ENCODE measurements at regions not wholly inside any gene's neighbourhood (a gene's known extent, or its start where the extent isn't known, plus 50 kb on each side); places are given as distances from the start of the nearest gene placed in this dataset.

DNA sequence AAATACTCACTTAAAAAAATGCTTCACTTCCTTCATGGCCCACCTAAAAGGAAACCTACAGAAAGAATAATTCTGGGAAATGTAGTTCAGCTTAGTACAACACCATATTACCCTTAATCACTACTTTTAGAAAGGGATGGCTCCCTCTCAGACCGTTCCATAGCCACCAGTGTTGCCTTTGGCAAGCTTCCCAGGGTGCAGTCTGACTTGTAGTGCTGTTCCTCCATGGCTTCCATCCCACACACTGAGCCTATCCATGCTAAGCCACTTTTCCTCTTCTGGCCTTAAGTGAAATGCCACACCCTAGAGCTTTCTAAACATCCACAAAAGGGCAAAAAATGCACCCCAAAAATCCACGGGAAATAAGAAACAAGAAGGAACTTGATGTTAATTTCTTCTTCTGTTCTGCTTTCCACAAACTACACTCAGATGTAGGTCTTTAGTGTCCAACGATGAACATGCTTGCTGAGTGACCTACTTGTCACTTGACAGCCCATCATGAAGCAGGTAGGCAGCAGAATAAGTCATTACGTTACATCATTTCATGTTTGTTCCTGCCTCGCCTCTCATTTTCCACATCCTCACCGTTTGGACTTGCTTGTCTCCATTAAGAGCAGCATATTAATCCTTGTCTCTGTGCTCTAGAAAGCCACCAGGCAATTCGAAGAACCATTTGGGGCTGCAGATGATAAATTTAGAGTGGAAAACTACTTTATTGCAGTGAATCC is 391.1 kb upstream of the GRAMD2B start:
- ATAC-seq (ENCODE audit: poor library complexity) (no peak), DNase-seq (no peak)
- H3K36me3 ChIP-seq (ENCODE audit: insufficient read depth, low read length): no peaks in the 10 kb centered on the region
- Mint-ChIP-seq H3K4me3 (no peak overlapping the region), H3K27me3 (no peaks in the 10 kb centered on the region), H3K27ac (no peak overlapping the region), H3K36me3 (ENCODE audit: low read depth) (no peaks in the 10 kb centered on the region), H3K9me3 (peaks cover 21% of the 10 kb centered on the region), H3K4me1 (ENCODE audit: low read depth) (no peaks in the 10 kb centered on the region)
- no peak overlapping the region for H3K27ac ChIP-seq (ENCODE audit: low read depth in 1 of 2, low read length in 2 of 2)
- no peak overlapping the region for H3K4me3 ChIP-seq (ENCODE audit: low read length)
- no peaks in the 10 kb centered on the region for H3K4me1 ChIP-seq (ENCODE audit: insufficient read depth, low read length)
- intact Hi-C loops (cut with DNase I, micrococcal nuclease): no loop called here
- no peaks in the 10 kb centered on the region for H3K27me3 ChIP-seq (ENCODE audit: control insufficient read depth in 1 of 2, insufficient read depth in 2 of 2, low read length in 2 of 2)
- TF ChIP-seq CTCF (IDR thresholded peaks at IDR 0.05): no peak
- ChIA-PET CTCF (interaction anchor here (0.5 kb wide), 2 partner anchors 13 to 508 kb away, joined by 3 to 5 read pairs; no protein-coding TSS in a partner anchor), POLR2A (no interaction called here)
- H3K9me3 ChIP-seq (ENCODE audit: control insufficient read depth in 1 of 2, insufficient read depth in 1 of 2, low read length in 2 of 2): peaks cover 7 to 15% of the 10 kb centered on the region in 2 experiments

DNA sequence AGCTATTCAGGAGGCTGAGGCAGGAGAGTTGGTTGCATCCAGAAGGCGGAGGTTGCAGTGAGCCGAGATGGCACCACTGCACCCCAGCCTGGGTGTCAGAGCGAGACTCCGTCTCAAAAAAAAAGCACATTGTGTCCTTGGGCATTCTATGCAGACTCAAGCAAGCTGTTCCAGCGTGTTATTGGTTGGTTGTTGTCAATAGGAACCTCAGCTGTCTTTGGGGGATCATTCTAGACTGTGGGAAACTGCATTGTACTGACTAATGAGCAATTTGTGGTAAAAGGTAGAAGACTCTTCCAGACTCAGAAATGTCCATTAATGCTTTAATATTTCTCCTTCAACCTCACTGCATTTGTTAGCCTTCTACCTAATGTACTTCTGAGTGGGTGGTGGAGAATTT is 379.5 kb upstream of the GRAMD2B start:
- H3K27me3 ChIP-seq (ENCODE audit: control insufficient read depth in 1 of 2, insufficient read depth in 2 of 2, low read length in 2 of 2): no peaks in the 10 kb centered on the region
- Mint-ChIP-seq H3K4me1 (ENCODE audit: low read depth) (no peaks in the 10 kb centered on the region), H3K4me3 (no peak overlapping the region), H3K9me3 (no peaks in the 10 kb centered on the region), H3K36me3 (ENCODE audit: low read depth) (no peaks in the 10 kb centered on the region), H3K27ac (no peak overlapping the region), H3K27me3 (no peaks in the 10 kb centered on the region)
- intact Hi-C loops (cut with DNase I, micrococcal nuclease): no loop called here
- ATAC-seq (ENCODE audit: poor library complexity): no peak
- no peak for DNase-seq
- TF ChIP-seq CTCF (IDR thresholded peaks at IDR 0.05): no peak
- no peaks in the 10 kb centered on the region for H3K9me3 ChIP-seq (ENCODE audit: control insufficient read depth in 1 of 2, insufficient read depth in 1 of 2, low read length in 2 of 2)
- ChIA-PET POLR2A (no interaction called here), CTCF (no interaction called here)
- H3K27ac ChIP-seq (ENCODE audit: low read depth in 1 of 2, low read length in 2 of 2): no peak overlapping the region
- H3K4me3 ChIP-seq (ENCODE audit: low read length): no peak overlapping the region
- H3K36me3 ChIP-seq (ENCODE audit: insufficient read depth, low read length): no peaks in the 10 kb centered on the region
- no peaks in the 10 kb centered on the region for H3K4me1 ChIP-seq (ENCODE audit: insufficient read depth, low read length)

- no peak overlapping the region for H3K27ac ChIP-seq (ENCODE audit: low read depth in 1 of 2, low read length in 2 of 2)
- H3K36me3 ChIP-seq (ENCODE audit: insufficient read depth, low read length): no peaks in the 10 kb centered on the region
- no peak for TF ChIP-seq CTCF (IDR thresholded peaks at IDR 0.05)
- no peaks in the 10 kb centered on the region for H3K27me3 ChIP-seq (ENCODE audit: control insufficient read depth in 1 of 2, insufficient read depth in 2 of 2, low read length in 2 of 2)
- Mint-ChIP-seq H3K4me1 (ENCODE audit: low read depth) (no peaks in the 10 kb centered on the region), H3K27ac (no peak overlapping the region), H3K36me3 (ENCODE audit: low read depth) (no peaks in the 10 kb centered on the region), H3K9me3 (peaks cover 1% of the 10 kb centered on the region), H3K4me3 (no peak overlapping the region), H3K27me3 (no peaks in the 10 kb centered on the region)
- ATAC-seq (ENCODE audit: poor library complexity): no peak
- CTCF ChIA-PET: interaction anchor here (0.6 kb wide), 1 partner anchor 1711 kb away, joined by 3 read pairs; no protein-coding TSS in a partner anchor
- no peaks in the 10 kb centered on the region for H3K4me1 ChIP-seq (ENCODE audit: insufficient read depth, low read length)
- intact Hi-C loops (cut with DNase I, micrococcal nuclease): no loop called here
- H3K4me3 ChIP-seq (ENCODE audit: low read length): no peak overlapping the region
- no peak for DNase-seq
- POLR2A ChIA-PET: no interaction called here
- no peaks in the 10 kb centered on the region for H3K9me3 ChIP-seq (ENCODE audit: control insufficient read depth in 1 of 2, insufficient read depth in 1 of 2, low read length in 2 of 2)
Measured at GRCh38 chr5:126044111-126044668, 379.0 kb upstream of the GRAMD2B start.

Measured in CD4-positive, alpha-beta T cell (primary cell).